ENCODE measurements at regions not wholly inside any gene's neighbourhood (a gene's known extent, or its start where the extent isn't known, plus 50 kb on each side); places are given as distances from the start of the nearest gene placed in this dataset.

DNA sequence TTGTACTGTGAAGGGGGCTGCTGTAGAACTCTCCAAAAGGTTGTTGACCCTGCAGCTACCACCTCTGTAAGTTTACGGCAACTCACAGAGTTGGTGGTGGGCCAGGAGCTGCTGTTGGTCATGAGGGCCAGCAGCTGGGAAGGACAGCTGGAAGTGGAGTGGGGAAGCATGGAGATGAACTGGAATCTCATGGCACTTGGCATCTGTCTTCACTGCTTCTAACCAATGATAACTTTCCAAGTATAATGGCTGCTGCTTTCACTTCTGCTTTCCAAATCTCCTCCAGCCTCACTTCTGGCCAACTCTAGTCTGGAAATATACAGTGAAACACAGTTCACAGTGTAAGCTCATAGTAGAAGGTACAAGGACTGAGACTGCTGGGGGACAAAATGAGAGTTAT, 126.5 kb upstream of the INTU start:
- TF ChIP-seq, protein P1, sequence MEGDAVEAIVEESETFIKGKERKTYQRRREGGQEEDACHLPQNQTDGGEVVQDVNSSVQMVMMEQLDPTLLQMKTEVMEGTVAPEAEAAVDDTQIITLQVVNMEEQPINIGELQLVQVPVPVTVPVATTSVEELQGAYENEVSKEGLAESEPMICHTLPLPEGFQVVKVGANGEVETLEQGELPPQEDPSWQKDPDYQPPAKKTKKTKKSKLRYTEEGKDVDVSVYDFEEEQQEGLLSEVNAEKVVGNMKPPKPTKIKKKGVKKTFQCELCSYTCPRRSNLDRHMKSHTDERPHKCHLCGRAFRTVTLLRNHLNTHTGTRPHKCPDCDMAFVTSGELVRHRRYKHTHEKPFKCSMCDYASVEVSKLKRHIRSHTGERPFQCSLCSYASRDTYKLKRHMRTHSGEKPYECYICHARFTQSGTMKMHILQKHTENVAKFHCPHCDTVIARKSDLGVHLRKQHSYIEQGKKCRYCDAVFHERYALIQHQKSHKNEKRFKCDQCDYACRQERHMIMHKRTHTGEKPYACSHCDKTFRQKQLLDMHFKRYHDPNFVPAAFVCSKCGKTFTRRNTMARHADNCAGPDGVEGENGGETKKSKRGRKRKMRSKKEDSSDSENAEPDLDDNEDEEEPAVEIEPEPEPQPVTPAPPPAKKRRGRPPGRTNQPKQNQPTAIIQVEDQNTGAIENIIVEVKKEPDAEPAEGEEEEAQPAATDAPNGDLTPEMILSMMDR (IDR thresholded peaks at IDR 0.05) = no peak
- TF ChIP-seq POLR2A (IDR thresholded peaks at IDR 0.05) = no peak
- TF ChIP-seq POLR2AphosphoS5 (IDR thresholded peaks at IDR 0.05) = no peak
